GM03348 (cell line): ENCODE measurements at regions not wholly inside any gene's neighbourhood (a gene's known extent, or its start where the extent isn't known, plus 50 kb on each side); places are given as distances from the start of the nearest gene placed in this dataset.

Experiments used
- DNase-seq: peaks from one replicate; pipeline ENCODE4 v3.0.0; 2012; ENCODE audit warnings: low spot score

GRCh38 chr5:79182141-79182540 lies 53.8 kb upstream of the JMY start:
- DNase-seq, result no peak

GRCh38 chr5:79183011-79183410 lies 52.9 kb upstream of the JMY start:
- no peak for DNase-seq

GRCh38 chr5:79183617-79184016 lies 52.3 kb upstream of the JMY start:
- DNase-seq, result peak; percentile 11

GRCh38 chr5:79186021-79186420 lies 49.9 kb upstream of the JMY start:
- DNase-seq, result peak; percentile 27
